ENCODE measurements at regions not wholly inside any gene's neighbourhood (a gene's known extent, or its start where the extent isn't known, plus 50 kb on each side); places are given as distances from the start of the nearest gene placed in this dataset.
"Not testable (repeated sequence)": the region's sequence is repeated elsewhere in the genome, so short reads cannot be mapped to it uniquely, and the experiment has no call there.

DNA sequence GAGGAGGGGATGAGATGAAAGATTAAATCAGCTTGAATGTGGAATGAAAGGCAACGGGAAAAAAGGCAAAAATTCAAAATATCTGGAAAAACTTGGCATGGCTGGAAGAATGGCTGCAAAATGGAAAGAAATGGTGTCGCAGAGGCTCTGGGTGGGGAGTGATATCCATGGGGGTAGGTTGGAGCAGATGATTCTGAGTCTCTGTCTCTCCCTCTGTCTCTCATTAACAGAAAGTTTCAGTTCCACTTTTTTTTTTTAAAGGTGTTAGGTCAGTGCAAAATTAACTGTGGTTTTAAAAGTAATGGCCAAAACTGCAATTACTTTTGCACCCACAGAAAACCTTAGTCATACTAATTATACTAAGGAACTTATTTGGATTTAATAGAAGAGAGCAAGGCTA, 931.1 kb upstream of the USP9Y start:
- H3K27ac ChIP-seq: no peak overlapping the region
- FAIRE-seq (no peak), DNase-seq (no peak), ATAC-seq (no peak)
- no peaks in the 10 kb centered on the region for H3K36me3 ChIP-seq
- H3K9me3 ChIP-seq: no peaks in the 10 kb centered on the region
- H3K27me3 ChIP-seq: no peaks in the 10 kb centered on the region
- H3K4me1 ChIP-seq: no peaks in the 10 kb centered on the region
- WGBS, 2 donors: 42% methylated on average over 2 of the region's 2 CpGs; no CpG with 5 or more reads in 1 of the 2 donors
- no peak overlapping the region for H3K4me3 ChIP-seq
- intact Hi-C loops (cut with DNase I): no loop called here
- TF ChIP-seq, protein P1, sequence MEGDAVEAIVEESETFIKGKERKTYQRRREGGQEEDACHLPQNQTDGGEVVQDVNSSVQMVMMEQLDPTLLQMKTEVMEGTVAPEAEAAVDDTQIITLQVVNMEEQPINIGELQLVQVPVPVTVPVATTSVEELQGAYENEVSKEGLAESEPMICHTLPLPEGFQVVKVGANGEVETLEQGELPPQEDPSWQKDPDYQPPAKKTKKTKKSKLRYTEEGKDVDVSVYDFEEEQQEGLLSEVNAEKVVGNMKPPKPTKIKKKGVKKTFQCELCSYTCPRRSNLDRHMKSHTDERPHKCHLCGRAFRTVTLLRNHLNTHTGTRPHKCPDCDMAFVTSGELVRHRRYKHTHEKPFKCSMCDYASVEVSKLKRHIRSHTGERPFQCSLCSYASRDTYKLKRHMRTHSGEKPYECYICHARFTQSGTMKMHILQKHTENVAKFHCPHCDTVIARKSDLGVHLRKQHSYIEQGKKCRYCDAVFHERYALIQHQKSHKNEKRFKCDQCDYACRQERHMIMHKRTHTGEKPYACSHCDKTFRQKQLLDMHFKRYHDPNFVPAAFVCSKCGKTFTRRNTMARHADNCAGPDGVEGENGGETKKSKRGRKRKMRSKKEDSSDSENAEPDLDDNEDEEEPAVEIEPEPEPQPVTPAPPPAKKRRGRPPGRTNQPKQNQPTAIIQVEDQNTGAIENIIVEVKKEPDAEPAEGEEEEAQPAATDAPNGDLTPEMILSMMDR (IDR thresholded peaks at IDR 0.05): no peak

DNA sequence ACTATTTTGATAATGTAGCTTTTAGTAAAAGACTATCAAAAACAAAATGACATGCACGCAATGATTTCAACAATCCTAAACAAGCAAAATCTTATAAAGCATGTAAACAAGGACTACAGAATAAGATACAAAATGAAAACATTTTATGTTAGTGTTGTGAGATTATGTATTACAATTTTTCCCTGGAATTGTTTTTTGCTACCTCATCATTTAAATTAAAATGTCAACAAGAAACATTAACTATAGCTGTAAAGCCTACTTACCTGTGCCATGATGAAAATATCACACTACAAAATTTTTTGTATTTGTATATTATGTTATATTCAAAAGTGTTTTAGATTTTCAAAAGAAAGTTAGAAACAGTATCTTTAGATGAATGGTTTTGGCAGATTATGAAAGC, 921.3 kb upstream of the USP9Y start:
- ATAC-seq; H3K9me3 ChIP-seq; H3K4me1 ChIP-seq; intact Hi-C loops (cut with DNase I); H3K27me3 ChIP-seq; DNase-seq; FAIRE-seq; H3K27ac ChIP-seq; H3K36me3 ChIP-seq; H3K4me3 ChIP-seq: not testable (repeated sequence)
- WGBS, 2 donors: 15% methylated on average over 1 of the region's 1 CpG; no CpG with 5 or more reads in 1 of the 2 donors

DNA sequence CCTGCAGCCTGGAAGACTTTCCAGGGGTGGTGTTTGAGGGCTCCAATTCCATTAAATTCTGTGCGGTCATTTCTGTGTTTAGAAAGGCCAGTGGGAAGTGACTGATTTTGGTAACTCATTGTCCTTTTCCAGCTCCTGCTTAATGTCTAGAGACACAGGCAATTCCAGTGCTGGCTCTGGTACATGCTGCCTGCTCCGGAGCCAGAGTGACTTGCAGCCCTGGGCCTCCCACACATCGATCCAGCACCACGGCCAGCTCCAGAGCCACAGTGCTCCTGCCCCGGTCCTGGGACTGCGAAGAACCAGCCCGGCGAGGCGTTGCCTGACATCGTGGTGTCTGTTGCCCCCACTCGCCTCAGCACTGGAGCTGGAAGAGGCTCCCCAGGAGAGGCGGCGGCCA, 912.0 kb upstream of the USP9Y start:
- H3K27me3 ChIP-seq; H3K4me1 ChIP-seq; intact Hi-C loops (cut with DNase I); FAIRE-seq; H3K27ac ChIP-seq; H3K9me3 ChIP-seq; ATAC-seq; DNase-seq; H3K36me3 ChIP-seq; H3K4me3 ChIP-seq: not testable (repeated sequence)
- 58% methylated on average over 13 of the region's 13 CpGs; no CpG with 5 or more reads in 1 of the 2 donors for WGBS, 2 donors

DNA sequence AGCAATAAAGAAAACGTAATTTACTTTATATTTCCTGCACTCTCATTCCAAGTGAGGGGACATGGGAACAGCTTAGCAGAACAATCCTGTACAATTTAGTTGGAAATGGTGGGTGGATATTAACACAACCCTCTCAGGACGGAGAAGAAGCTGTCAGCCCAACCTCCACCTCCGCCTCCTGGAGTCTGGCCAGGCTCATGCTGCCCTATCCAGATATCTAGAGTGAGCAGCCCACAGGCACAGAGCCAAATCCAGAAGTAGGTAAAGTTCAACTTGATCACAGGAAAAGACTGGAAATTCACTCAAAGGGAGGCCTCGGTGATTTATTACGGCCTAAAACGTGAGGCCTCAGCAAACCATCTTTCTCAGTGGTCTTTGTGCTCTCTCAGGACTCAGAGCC, 877.3 kb upstream of the USP9Y start:
- FAIRE-seq; H3K36me3 ChIP-seq; H3K27me3 ChIP-seq; H3K4me3 ChIP-seq; H3K4me1 ChIP-seq; H3K27ac ChIP-seq; ATAC-seq; H3K9me3 ChIP-seq; intact Hi-C loops (cut with DNase I): not testable (repeated sequence)
- WGBS, 2 donors: 20% methylated on average over 6 of the region's 6 CpGs; no CpG with 5 or more reads in 1 of the 2 donors
- DNase-seq: peak in 1 of 6 donors; percentile 32

DNA sequence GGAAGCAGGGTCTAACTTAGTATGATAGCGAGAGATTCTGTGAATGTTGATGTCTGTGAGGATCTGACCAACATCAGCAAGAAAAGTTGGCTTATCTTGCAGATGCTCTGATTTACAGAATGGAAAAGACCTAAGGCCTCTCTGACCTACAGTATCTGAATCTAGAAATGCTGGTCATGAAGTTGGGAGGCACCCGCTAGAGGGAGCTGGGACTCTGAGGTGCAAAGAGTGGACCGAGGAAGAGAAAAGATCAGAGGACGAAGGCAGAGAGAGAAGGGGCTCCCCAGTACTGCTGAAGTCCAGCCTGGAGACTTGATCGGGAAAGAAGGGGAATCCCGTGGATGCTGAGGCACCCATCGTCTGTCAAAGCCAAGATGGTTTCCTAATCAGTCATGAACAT, 866.8 kb upstream of the USP9Y start:
- H3K4me3 ChIP-seq; H3K27ac ChIP-seq; H3K4me1 ChIP-seq; FAIRE-seq; H3K36me3 ChIP-seq; DNase-seq; H3K9me3 ChIP-seq; H3K27me3 ChIP-seq; intact Hi-C loops (cut with DNase I); ATAC-seq: not testable (repeated sequence)
- 34% methylated on average over 7 of the region's 7 CpGs; no CpG with 5 or more reads in 1 of the 2 donors for WGBS, 2 donors

All from pancreas (tissue), 10 donors.